ENCODE measurements at regions not wholly inside any gene's neighbourhood (a gene's known extent, or its start where the extent isn't known, plus 50 kb on each side); places are given as distances from the start of the nearest gene placed in this dataset.

DNA sequence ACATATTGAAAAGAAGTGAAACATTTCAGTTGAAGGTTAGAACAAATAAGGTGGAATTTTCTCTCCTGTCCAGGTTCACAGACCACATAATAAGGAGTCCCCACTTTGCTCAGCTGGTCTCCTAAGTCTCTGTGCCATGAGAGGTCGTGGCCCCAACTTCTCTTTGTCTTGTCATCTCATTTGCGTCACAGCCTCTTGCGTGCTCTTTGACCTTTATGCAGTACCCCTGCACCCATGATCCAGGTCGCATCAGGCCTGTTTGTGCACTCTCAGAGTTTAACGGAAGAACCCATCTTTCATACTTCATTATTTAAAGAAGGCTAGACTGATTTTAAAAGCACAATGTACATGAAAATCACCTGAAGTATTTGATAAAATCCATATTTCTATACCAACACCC lies 110.4 kb upstream of the BMP2 start:
- no peak overlapping the region for H3K27ac ChIP-seq
- TF ChIP-seq, protein P1, sequence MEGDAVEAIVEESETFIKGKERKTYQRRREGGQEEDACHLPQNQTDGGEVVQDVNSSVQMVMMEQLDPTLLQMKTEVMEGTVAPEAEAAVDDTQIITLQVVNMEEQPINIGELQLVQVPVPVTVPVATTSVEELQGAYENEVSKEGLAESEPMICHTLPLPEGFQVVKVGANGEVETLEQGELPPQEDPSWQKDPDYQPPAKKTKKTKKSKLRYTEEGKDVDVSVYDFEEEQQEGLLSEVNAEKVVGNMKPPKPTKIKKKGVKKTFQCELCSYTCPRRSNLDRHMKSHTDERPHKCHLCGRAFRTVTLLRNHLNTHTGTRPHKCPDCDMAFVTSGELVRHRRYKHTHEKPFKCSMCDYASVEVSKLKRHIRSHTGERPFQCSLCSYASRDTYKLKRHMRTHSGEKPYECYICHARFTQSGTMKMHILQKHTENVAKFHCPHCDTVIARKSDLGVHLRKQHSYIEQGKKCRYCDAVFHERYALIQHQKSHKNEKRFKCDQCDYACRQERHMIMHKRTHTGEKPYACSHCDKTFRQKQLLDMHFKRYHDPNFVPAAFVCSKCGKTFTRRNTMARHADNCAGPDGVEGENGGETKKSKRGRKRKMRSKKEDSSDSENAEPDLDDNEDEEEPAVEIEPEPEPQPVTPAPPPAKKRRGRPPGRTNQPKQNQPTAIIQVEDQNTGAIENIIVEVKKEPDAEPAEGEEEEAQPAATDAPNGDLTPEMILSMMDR (conservative IDR thresholded peaks at IDR 0.05) = no peak

DNA sequence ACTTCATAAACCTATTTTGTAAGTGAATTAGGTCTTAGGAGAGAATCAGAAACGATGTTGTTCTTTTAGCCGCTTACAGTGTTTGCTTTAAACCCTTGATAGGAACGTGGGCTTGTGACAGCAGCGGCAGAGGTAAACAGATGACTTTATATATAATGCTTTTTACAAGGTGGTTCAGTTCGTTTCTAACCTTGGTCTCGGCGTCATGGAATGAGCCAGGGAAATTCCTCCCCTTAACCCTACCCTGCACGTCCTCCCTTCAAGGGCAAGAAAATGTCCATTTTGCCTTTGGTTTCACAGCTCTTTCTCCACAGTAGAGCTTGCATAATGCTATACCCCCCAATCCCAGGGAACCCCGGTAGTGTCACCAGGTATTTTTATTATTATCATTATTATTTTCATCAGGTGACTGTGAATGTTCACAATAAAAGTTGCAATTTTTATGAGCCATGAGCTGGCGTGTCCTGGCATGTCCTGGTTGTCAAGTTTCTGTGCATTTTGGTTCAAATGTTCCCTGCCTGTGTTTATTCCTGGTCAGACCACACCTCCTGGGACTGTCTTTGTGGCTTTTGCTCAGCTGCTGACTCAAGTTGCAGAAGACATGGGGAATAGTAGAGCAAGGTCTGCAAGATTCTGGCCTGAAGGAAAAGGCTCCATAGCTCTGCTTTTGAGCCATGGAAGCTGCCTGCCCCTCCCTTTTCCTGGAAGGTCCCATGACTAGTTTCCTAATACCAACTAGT lies 112.8 kb upstream of the BMP2 start:
- peak overlapping the region; percentile 73 for H3K27ac ChIP-seq
- TF ChIP-seq, protein P1 (conservative IDR thresholded peaks at IDR 0.05) = no peak

DNA sequence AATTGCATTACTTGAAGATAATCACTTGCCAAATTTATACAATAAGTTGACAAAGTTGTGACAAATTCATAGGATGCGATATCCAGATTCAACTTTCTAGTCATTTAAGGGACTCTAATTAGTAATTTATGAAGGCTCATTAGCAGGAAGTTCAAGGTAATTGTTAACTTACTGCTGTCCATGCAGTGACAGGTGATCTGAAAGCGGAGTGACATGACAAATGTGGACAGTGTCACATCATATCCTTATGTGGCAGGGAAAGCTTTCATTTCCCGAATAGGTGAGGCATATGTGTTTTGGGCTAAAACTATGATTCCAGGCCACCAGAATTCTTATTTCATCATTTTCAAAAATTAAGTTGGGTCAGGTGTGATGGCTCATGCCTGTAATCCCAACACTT lies 115.9 kb upstream of the BMP2 start:
- no peak overlapping the region for H3K27ac ChIP-seq
- TF ChIP-seq, protein P1 (conservative IDR thresholded peaks at IDR 0.05) = no peak

DNA sequence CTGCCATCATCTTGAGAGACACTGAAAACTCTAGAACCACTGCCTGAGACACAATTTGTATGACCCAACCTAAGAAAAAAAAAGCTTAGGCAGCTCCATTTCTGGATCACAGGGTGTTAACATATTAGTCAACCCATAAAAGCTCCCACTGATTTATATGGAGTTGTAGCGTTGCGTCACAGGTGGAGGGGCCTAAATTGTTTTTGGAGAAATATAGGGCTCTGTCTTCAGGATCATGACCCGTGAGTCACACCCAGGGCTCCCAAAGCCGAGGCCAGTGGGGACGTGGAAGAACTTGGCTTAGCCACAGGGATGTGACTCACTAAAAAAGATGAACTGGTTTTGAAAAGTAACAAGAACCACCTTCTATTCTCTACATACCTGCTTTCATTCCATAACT lies 116.5 kb upstream of the BMP2 start:
- H3K27ac ChIP-seq = no peak overlapping the region
- TF ChIP-seq, protein P1 (conservative IDR thresholded peaks at IDR 0.05) = no peak

DNA sequence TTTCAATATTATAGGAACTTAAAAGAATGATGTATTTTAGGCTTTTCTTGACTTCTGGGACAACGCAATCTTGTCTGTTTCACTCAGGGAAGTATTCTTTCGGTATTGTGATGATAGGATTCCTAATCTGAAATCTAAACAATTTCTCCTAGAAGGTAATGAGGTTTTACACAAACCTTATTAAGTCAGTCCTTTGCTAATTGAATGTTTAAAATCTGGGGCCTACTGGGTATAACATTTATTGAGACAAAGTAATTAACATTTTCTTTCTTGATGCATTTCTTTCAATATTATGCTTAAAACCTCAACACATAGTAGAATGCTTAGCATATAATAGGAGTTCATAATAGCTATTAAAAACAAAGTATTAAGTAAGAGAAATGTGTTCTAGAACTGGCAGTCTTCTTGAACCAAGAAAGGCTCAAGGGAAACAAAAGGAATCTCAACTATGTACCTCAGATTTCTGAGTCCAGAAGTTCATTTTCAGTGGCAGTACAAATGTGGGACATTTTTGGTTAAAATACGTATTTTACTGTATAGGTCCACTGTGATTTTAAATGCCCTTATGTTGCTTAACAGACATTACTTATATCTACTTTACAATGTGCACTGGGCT lies 121.4 kb upstream of the BMP2 start:
- no peak overlapping the region for H3K27ac ChIP-seq
- TF ChIP-seq, protein P1 (conservative IDR thresholded peaks at IDR 0.05) = no peak

DNA sequence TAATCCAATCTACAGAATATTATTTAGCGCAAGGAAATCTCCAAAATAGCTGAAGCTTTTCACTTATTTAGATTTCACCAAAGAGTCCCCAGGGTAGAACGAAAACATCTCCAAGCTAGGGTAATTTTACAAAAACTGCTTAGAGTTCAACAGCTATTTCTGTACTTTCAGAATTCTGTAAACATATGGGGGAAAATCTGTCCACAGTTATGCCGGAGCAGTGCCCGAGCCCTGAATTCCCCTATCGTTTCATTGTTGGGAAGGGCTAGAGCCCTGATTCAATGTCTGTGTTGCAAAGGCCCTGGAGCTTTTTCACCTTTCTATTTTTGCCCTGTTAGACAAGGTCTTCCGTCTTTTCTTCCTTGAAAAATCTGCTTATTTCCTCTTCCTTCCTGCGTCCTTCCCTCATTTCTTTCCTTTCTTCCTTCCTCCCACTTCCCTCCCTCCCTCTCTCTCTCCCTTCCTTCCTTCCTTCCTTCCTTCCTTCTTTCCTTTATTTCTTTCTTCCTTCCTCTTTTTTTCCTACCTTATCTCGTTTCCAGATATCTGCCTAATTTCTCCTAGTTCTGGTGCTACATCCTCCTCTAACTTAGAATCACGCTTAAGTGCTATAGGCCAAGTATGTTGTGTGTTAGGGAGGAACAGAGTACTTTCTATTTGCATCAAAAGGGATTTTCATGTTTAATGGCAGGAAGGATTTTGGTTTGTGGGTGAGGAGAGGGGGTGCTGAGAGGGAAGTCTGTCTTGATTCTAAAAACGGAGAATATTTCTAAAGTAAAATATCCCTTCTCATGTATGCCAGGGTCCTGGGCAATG lies 122.5 kb upstream of the BMP2 start:
- no peak overlapping the region for H3K27ac ChIP-seq
- TF ChIP-seq, protein P1 (conservative IDR thresholded peaks at IDR 0.05) = no peak

DNA sequence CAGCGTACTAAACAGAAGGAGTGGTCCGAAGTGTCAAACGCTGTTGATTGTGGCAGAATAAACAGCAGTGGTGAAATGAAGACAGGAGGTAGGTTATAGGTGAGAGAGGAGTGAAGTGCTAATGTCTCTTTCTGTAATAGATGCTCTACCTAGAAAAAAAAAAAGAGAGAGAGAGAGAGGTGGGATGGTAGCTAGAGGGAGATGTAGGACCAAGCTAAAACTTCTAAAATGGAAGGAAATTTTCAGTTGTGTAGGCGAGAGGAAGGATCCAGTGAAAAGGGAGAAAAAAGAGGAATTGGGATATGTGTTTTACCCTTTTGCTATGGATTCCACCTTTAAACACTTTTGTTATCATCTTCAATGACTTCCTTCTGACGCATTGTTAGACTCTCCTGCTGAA lies 126.5 kb upstream of the BMP2 start:
- TF ChIP-seq, protein P1 (conservative IDR thresholded peaks at IDR 0.05) = 0 out of 2 replicates have a peak, but pooled peaks have one; percentile 14
- no peak overlapping the region for H3K27ac ChIP-seq
